ENCODE measurements at regions not wholly inside any gene's neighbourhood (a gene's known extent, or its start where the extent isn't known, plus 50 kb on each side); places are given as distances from the start of the nearest gene placed in this dataset.

GRCh38 chr3:180825964-180826363 lies 86.5 kb upstream of the FXR1 start:
- TF ChIP-seq POLR2A (IDR thresholded peaks at IDR 0.05; ENCODE audit: extremely low read depth, insufficient read length) (no peak), CTCF (IDR thresholded peaks at IDR 0.05; ENCODE audit: low read depth, low read length) (no peak), MYC (IDR thresholded peaks at IDR 0.05; ENCODE audit: low read depth, low read length) (no peak)

Data from NB4 (cell line).